SK-N-SH (cell line): ENCODE measurements at regions not wholly inside any gene's neighbourhood (a gene's known extent, or its start where the extent isn't known, plus 50 kb on each side); places are given as distances from the start of the nearest gene placed in this dataset.

ENCODE experiments used
- CTCF ChIA-PET: fragments of 300-600, 350-600 bp; formaldehyde crosslinking; extraction: SDS; loops from one replicate; lab custom pipeline; 2021; lab: Yijun Ruan, JAX
- POLR2A ChIA-PET: fragments of 350-600 bp; sonication (Branson Sonifier 250); formaldehyde crosslinking; extraction: SDS; loops from one replicate; lab custom pipeline; 2020; ENCODE audit warnings: antibody characterized with exemption, inconsistent platforms; lab: Yijun Ruan, JAX
- DNase-seq: peaks from one replicate; pipeline ENCODE4 v3.0.0; 2012
- H2AFZ ChIP-seq: fragments of 200-600 bp; sonication (generic); 2 replicates; pipeline ENCODE4 v1.8.1; 2016; ENCODE audit warnings: antibody characterized with exemption, mild to moderate bottlenecking, low read depth
- H3F3A ChIP-seq: fragments of 200-600 bp; sonication (generic); replicated peaks from 2 replicates; pipeline ENCODE3; 2016; ENCODE audit warnings: antibody characterized with exemption, mild to moderate bottlenecking; ENCODE audit not compliant: insufficient read depth
- H3K27ac ChIP-seq, 2 experiments: fragments of 200-500 bp in 1 of 2; fragments of 200-600 bp in 1 of 2; sonication (Bioruptor generic) in 1 of 2; sonication (generic), shearing (Covaris generic) in 1 of 2; 2 replicates each; pipeline versions ENCODE4 v1.5.1 to v1.6.1; 2014 to 2016; ENCODE audit warnings: low read depth in 2 of 2, inconsistent platforms in 1 of 2, low read length in 1 of 2, mild to moderate bottlenecking in 1 of 2, mixed read lengths in 1 of 2
- H3K27me3 ChIP-seq: fragments of 200-600 bp; sonication (generic), shearing (Covaris generic); 2 replicates; pipeline ENCODE4 v1.6.1; 2016; ENCODE audit warnings: mixed run types; ENCODE audit not compliant: insufficient read depth
- H3K36me3 ChIP-seq, 2 experiments: fragments of 200-500 bp in 1 of 2; fragments of 200-600 bp in 1 of 2; sonication (Bioruptor generic) in 1 of 2; sonication (generic) in 1 of 2; replicated peaks in 1 of 2; 2 replicates each; pipeline versions ENCODE3 to v1.5.1; 2014 to 2016; ENCODE audit warnings: low read length in 1 of 2, mild to moderate bottlenecking in 1 of 2; ENCODE audit not compliant: insufficient read depth in 2 of 2, control insufficient read depth in 1 of 2
- H3K4me1 ChIP-seq, 2 experiments: fragments of 200-500 bp in 1 of 2; fragments of 200-600 bp in 1 of 2; sonication (Bioruptor generic) in 1 of 2; sonication (generic), shearing (Covaris generic) in 1 of 2; 2 replicates each; pipeline versions ENCODE4 v1.5.1 to v1.6.1; 2014 to 2016; ENCODE audit warnings: low read depth in 1 of 2, low read length in 1 of 2, mixed run types in 1 of 2; ENCODE audit not compliant: insufficient read depth in 2 of 2, control insufficient read depth in 1 of 2
- H3K4me2 ChIP-seq: fragments of 200-600 bp; sonication (generic), shearing (Covaris generic); 2 replicates; pipeline ENCODE4 v1.6.1; 2017; ENCODE audit warnings: mixed run types
- H3K4me3 ChIP-seq, 2 experiments: fragments of 200-500 bp in 1 of 2; fragments of 200-600 bp in 1 of 2; sonication (Bioruptor generic) in 1 of 2; sonication (generic), shearing (Covaris generic) in 1 of 2; 2 replicates each; pipeline versions ENCODE4 v1.5.1 to v1.8.1; 2014 to 2016; ENCODE audit warnings: low read depth in 2 of 2, inconsistent platforms in 1 of 2, low read length in 1 of 2, mild to moderate bottlenecking in 1 of 2, mixed read lengths in 1 of 2, moderate library complexity in 1 of 2
- H3K79me2 ChIP-seq: fragments of 200-600 bp; sonication (generic); 2 replicates; pipeline ENCODE4 v1.8.1; 2017; ENCODE audit warnings: mild to moderate bottlenecking; ENCODE audit not compliant: insufficient read depth
- H3K9ac ChIP-seq: fragments of 200-600 bp; sonication (generic); 2 replicates; pipeline ENCODE4 v1.6.1; 2017; ENCODE audit warnings: mixed run types
- H3K9me2 ChIP-seq: fragments of 200-600 bp; sonication (generic); 2 replicates; pipeline ENCODE4 v1.6.1; 2017; ENCODE audit warnings: mixed run types
- H3K9me3 ChIP-seq: fragments of 200-600 bp; sonication (generic); 2 replicates; pipeline ENCODE4 v1.6.1; 2017; ENCODE audit warnings: mixed run types, mild to moderate bottlenecking, moderate library complexity
- H4K20me1 ChIP-seq: fragments of 200-600 bp; sonication (generic); 2 replicates; pipeline ENCODE4 v1.6.1; 2017; ENCODE audit warnings: mild to moderate bottlenecking, mixed run types; ENCODE audit not compliant: insufficient read depth
- ELF1 ChIP-seq: IDR thresholded peaks from 2 replicates; pipeline ENCODE4 v1.4.0; 2012
- FOXJ3 ChIP-seq: sonication (generic); formaldehyde crosslinking; IDR thresholded peaks from 2 replicates; pipeline ENCODE4 v1.5.1; 2020; ENCODE audit warnings: mild to moderate bottlenecking, missing genetic modification reagents
- GATA2 ChIP-seq: sonication (generic); formaldehyde crosslinking; IDR thresholded peaks from 2 replicates; pipeline ENCODE4 v1.5.0; 2020; ENCODE audit warnings: mild to moderate bottlenecking, missing genetic modification reagents
- JUND ChIP-seq: IDR thresholded peaks from 2 replicates; pipeline ENCODE4 v1.4.0; 2012
- RAD21 ChIP-seq: IDR thresholded peaks from 2 replicates; pipeline ENCODE4 v1.6.1; 2012; ENCODE audit warnings: mild to moderate bottlenecking, low read length
- RFX5 ChIP-seq: IDR thresholded peaks from 2 replicates; pipeline ENCODE4 v1.6.1; 2012; ENCODE audit warnings: mild to moderate bottlenecking, improper control_type of control experiment, low read length
- TEAD4 ChIP-seq: IDR thresholded peaks from 2 replicates; pipeline ENCODE4 v1.4.0; 2012; ENCODE audit warnings: mild to moderate bottlenecking, borderline replicate concordance; ENCODE audit not compliant: insufficient read depth
- YY1 ChIP-seq: IDR thresholded peaks from 2 replicates; pipeline ENCODE4 v1.4.0; 2012; ENCODE audit warnings: low read depth, mild to moderate bottlenecking
- WGBS: methylation state at CpG from one replicate; pipeline ENCODE4 v1.1.6; 2017; ENCODE audit warnings: low lambda C conversion rate; 5-methylcytosine and 5-hydroxymethylcytosine counted together
- TF ChIP-seq, protein P1 (sequence below): IDR thresholded peaks from 2 replicates; pipeline ENCODE4 v1.4.0; 2012; ENCODE audit warnings: low read depth, borderline replicate concordance
- TF ChIP-seq, protein P2 (sequence below): IDR thresholded peaks from 2 replicates; pipeline ENCODE4 v1.4.0; 2012; ENCODE audit warnings: low read depth, borderline replicate concordance
- TF ChIP-seq, protein P3 (sequence below): IDR thresholded peaks from 2 replicates; pipeline ENCODE4 v1.6.1; 2012; ENCODE audit warnings: mild to moderate bottlenecking, low read depth, low read length, moderate library complexity
- TF ChIP-seq, protein P4 (sequence below): fragments of 150-350 bp; IDR thresholded peaks from 2 replicates; pipeline ENCODE4 v1.6.1; 2017; ENCODE audit warnings: antibody characterized with exemption, low read length, low read depth, borderline replicate concordance

DNA sequence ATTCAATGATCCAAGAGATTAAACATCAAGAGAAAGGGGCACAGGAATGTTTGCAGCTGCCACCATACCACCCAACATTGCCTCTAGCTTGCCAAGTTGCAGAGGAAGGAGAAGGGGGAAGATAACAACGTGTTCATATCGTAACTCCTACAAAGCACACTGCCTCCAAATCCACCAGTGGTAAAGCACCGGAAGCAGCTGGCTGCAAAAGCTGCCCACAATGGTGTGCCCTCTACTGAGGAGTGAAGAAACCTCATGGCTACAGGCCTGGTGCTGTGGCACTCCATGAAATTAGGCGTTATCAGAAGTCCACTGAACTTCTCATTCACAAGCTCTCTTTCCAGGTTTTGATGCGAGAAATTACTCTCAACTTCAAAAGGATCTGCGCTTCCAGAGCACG lies 263.9 kb upstream of the STT3B start (continued):
- TF ChIP-seq, protein P1, sequence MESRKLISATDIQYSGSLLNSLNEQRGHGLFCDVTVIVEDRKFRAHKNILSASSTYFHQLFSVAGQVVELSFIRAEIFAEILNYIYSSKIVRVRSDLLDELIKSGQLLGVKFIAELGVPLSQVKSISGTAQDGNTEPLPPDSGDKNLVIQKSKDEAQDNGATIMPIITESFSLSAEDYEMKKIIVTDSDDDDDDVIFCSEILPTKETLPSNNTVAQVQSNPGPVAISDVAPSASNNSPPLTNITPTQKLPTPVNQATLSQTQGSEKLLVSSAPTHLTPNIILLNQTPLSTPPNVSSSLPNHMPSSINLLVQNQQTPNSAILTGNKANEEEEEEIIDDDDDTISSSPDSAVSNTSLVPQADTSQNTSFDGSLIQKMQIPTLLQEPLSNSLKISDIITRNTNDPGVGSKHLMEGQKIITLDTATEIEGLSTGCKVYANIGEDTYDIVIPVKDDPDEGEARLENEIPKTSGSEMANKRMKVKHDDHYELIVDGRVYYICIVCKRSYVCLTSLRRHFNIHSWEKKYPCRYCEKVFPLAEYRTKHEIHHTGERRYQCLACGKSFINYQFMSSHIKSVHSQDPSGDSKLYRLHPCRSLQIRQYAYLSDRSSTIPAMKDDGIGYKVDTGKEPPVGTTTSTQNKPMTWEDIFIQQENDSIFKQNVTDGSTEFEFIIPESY = no peak
- TF ChIP-seq FOXJ3 = no peak

DNA sequence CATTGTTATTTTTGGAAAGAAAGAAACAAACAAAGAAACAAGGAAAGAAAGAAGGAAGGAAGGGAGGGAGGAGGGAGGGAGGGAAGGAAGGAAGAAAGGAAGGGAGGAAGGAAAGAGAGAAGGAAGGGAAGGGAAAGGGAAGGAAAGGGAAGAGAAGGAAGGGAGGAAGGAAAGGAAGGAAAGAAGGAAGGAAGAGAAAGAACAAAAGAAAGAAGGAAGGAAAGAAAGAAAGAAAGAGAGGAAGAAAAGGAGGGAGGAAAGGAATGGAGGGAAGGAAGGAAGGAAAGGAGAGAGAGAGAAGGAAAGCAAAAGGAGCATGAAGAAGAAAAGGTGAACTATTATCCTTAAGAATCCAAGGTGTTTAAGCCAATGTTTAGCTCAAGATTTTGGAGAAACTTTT lies 262.7 kb upstream of the STT3B start:
- POLR2A ChIA-PET = no interaction called here
- TF ChIP-seq ELF1 = no peak
- TF ChIP-seq RAD21 = no peak
- TF ChIP-seq, protein P2, sequence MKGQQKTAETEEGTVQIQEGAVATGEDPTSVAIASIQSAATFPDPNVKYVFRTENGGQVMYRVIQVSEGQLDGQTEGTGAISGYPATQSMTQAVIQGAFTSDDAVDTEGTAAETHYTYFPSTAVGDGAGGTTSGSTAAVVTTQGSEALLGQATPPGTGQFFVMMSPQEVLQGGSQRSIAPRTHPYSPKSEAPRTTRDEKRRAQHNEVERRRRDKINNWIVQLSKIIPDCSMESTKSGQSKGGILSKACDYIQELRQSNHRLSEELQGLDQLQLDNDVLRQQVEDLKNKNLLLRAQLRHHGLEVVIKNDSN = no peak
- TF ChIP-seq, protein P3, sequence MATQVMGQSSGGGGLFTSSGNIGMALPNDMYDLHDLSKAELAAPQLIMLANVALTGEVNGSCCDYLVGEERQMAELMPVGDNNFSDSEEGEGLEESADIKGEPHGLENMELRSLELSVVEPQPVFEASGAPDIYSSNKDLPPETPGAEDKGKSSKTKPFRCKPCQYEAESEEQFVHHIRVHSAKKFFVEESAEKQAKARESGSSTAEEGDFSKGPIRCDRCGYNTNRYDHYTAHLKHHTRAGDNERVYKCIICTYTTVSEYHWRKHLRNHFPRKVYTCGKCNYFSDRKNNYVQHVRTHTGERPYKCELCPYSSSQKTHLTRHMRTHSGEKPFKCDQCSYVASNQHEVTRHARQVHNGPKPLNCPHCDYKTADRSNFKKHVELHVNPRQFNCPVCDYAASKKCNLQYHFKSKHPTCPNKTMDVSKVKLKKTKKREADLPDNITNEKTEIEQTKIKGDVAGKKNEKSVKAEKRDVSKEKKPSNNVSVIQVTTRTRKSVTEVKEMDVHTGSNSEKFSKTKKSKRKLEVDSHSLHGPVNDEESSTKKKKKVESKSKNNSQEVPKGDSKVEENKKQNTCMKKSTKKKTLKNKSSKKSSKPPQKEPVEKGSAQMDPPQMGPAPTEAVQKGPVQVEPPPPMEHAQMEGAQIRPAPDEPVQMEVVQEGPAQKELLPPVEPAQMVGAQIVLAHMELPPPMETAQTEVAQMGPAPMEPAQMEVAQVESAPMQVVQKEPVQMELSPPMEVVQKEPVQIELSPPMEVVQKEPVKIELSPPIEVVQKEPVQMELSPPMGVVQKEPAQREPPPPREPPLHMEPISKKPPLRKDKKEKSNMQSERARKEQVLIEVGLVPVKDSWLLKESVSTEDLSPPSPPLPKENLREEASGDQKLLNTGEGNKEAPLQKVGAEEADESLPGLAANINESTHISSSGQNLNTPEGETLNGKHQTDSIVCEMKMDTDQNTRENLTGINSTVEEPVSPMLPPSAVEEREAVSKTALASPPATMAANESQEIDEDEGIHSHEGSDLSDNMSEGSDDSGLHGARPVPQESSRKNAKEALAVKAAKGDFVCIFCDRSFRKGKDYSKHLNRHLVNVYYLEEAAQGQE = no peak
- no peak for TF ChIP-seq YY1
- no peak for TF ChIP-seq JUND
- no peak for TF ChIP-seq TEAD4
- no peaks in the 10 kb centered on the region for H3K9me3 ChIP-seq
- CTCF ChIA-PET = no interaction called here
- no peaks in the 10 kb centered on the region for H3K4me1 ChIP-seq
- H3K36me3 ChIP-seq = no peaks in the 10 kb centered on the region
- H3K4me3 ChIP-seq = no peak overlapping the region
- H3K9me2 ChIP-seq = no peaks in the 10 kb centered on the region
- no peak overlapping the region for H3K4me2 ChIP-seq
- no peaks in the 10 kb centered on the region for H3K79me2 ChIP-seq
- no peak overlapping the region for H3K9ac ChIP-seq
- H3K27ac ChIP-seq = no peak overlapping the region
- H2AFZ ChIP-seq = no peak overlapping the region
- no peaks in the 10 kb centered on the region for H3F3A ChIP-seq
- no peaks in the 10 kb centered on the region for H4K20me1 ChIP-seq
- H3K27me3 ChIP-seq = peaks cover 9% of the 10 kb centered on the region; the same call in 1 of the 2 replicates
- no peak for DNase-seq

DNA sequence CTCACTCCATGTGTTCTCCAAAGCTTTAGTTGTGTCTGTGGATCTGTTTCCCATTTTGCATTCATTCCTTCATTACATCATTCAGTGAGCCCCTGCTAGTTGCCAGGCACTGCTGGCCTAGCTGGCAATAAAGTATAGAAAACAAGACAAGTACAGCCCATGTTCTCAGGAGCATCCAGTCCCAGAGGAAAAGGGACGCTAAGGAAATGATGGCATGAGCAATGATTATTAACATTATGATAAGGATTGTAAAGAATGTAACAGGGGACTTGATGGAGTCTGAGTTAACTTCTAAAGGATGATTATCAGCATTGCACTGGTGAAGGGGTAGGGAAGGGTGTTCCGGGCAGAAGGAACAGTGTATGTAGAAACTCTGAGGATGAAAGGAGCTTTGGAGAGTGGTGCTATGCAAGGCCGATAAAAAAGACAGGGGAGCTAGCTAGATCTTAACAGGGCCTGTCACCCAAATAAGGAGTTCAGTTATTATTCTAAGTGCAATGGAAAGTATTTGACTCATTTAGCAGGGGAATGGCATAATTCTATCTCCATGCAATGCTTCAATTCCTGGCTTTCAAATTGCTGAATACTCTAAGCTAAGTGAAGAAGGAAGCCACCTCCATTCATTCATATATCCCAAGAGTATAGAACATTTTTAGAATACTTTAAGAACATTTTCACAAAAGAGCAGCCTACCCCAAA lies 258.2 kb upstream of the STT3B start:
- 44% methylated on average over 3 of the region's 3 CpGs for WGBS
- POLR2A ChIA-PET = no interaction called here
- Histone ChIP-seq H3K9me2 (no peaks in the 10 kb centered on the region), H3K79me2 (no peaks in the 10 kb centered on the region), H3K9ac (no peak overlapping the region), H3K27me3 (peaks cover 9% of the 10 kb centered on the region; the same call in 1 of the 2 replicates), H3K4me1 (no peaks in the 10 kb centered on the region), H3K4me2 (no peak overlapping the region), H3K9me3 (no peaks in the 10 kb centered on the region), H4K20me1 (no peaks in the 10 kb centered on the region), H3F3A (no peaks in the 10 kb centered on the region), H3K36me3 (no peaks in the 10 kb centered on the region), H3K27ac (no peak overlapping the region), H2AFZ (no peak overlapping the region), H3K4me3 (no peak overlapping the region)
- CTCF ChIA-PET = no interaction called here
- TF ChIP-seq JUND = no peak
- TF ChIP-seq RFX5 = no peak
- no peak for TF ChIP-seq GATA2 (CRISPR knock-in tag)
- TF ChIP-seq, protein P4, sequence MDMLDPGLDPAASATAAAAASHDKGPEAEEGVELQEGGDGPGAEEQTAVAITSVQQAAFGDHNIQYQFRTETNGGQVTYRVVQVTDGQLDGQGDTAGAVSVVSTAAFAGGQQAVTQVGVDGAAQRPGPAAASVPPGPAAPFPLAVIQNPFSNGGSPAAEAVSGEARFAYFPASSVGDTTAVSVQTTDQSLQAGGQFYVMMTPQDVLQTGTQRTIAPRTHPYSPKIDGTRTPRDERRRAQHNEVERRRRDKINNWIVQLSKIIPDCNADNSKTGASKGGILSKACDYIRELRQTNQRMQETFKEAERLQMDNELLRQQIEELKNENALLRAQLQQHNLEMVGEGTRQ = no peak
- no peak for DNase-seq
